OCI-LY3 (cell line): ENCODE measurements at regions not wholly inside any gene's neighbourhood (a gene's known extent, or its start where the extent isn't known, plus 50 kb on each side); places are given as distances from the start of the nearest gene placed in this dataset.
"Not testable (repeated sequence)": the region's sequence is repeated elsewhere in the genome, so short reads cannot be mapped to it uniquely, and the experiment has no call there.

ENCODE experiments used
- CTCF ChIP-seq: fragments of 200-600, 300-600 bp; sonication (generic); IDR thresholded peaks from 2 replicates; pipeline ENCODE4 v1.5.1; 2014; ENCODE audit warnings: antibody characterized with exemption, low read length, low read depth
- EZH2phosphoT487 ChIP-seq: fragments of 200-600 bp; shearing (Covaris generic); IDR thresholded peaks from 2 replicates; pipeline ENCODE4 v1.6.1; 2018; ENCODE audit warnings: antibody characterized with exemption, mixed run types, low read depth

- TF ChIP-seq CTCF, EZH2phosphoT487: not testable (repeated sequence)
These were observed 175.8 kb upstream of the LMCD1 start for GRCh38 chr3:8325833-8326232.
